HG02610 (cell line): ENCODE measurements at regions not wholly inside any gene's neighbourhood (a gene's known extent, or its start where the extent isn't known, plus 50 kb on each side); places are given as distances from the start of the nearest gene placed in this dataset.

Experiments used
- ATAC-seq: cut with Tn5 transposase; IDR thresholded peaks from one replicate; pipeline ENCODE4 v1.9.1; 2021; ENCODE audit warnings: mild to moderate bottlenecking, moderate library complexity; ENCODE audit not compliant: unreplicated experiment

- ATAC-seq = no peak
Measured at GRCh38 chr1:163013826-163014600, 55.1 kb upstream of the RGS4 start.

- no peak for ATAC-seq
Measured at GRCh38 chr1:163006051-163006834, 62.9 kb upstream of the RGS4 start.

- ATAC-seq = no peak
Measured at GRCh38 chr1:162997499-162998285, 71.5 kb upstream of the RGS4 start.

GRCh38 chr1:162996261-162996660 is 72.9 kb upstream of the RGS4 start:
- ATAC-seq = no peak

GRCh38 chr1:162994921-162995320 is 74.2 kb upstream of the RGS4 start:
- no peak for ATAC-seq

- no peak for ATAC-seq
Measured at GRCh38 chr1:162993846-162994245, 75.3 kb upstream of the RGS4 start.

- ATAC-seq = no peak
Measured at GRCh38 chr1:162992945-162993344, 76.2 kb upstream of the RGS4 start.

GRCh38 chr1:162991444-162991843 is 77.7 kb upstream of the RGS4 start:
- ATAC-seq = no peak

- no peak for ATAC-seq
Measured at GRCh38 chr1:162990665-162991064, 78.5 kb upstream of the RGS4 start.

GRCh38 chr1:162988869-162989268 is 80.3 kb upstream of the RGS4 start:
- no peak for ATAC-seq

GRCh38 chr1:162987866-162988265 is 81.3 kb upstream of the RGS4 start:
- no peak for ATAC-seq

GRCh38 chr1:162985816-162986435 is 83.2 kb upstream of the RGS4 start:
- ATAC-seq = no peak

GRCh38 chr1:162984699-162985098 is 84.5 kb upstream of the RGS4 start:
- ATAC-seq = no peak

GRCh38 chr1:162983671-162984425 is 85.3 kb upstream of the RGS4 start:
- no peak for ATAC-seq

- no peak for ATAC-seq
Measured at GRCh38 chr1:162982364-162982763, 86.8 kb upstream of the RGS4 start.

- no peak for ATAC-seq
Measured at GRCh38 chr1:162977944-162978568, 91.1 kb upstream of the RGS4 start.

- no peak for ATAC-seq
Measured at GRCh38 chr1:162976628-162977027, 92.5 kb upstream of the RGS4 start.

- ATAC-seq = no peak
Measured at GRCh38 chr1:162974810-162975209, 94.4 kb upstream of the RGS4 start.

- ATAC-seq = no peak
Measured at GRCh38 chr1:162973381-162973795, 95.8 kb upstream of the RGS4 start.

GRCh38 chr1:162972773-162973172 is 96.4 kb upstream of the RGS4 start:
- ATAC-seq = no peak
